Astrocyte of the spinal cord (primary cell): ENCODE measurements at regions not wholly inside any gene's neighbourhood (a gene's known extent, or its start where the extent isn't known, plus 50 kb on each side); places are given as distances from the start of the nearest gene placed in this dataset.

Source experiments
- DNase-seq: peaks from one replicate; pipeline ENCODE4 v3.0.0; 2011; ENCODE audit warnings: low read depth, low spot score
- H3K4me3 ChIP-seq: 2 replicates; pipeline ENCODE4 v1.5.1; 2011; ENCODE audit warnings: low read depth, mild to moderate bottlenecking, low read length, moderate library complexity
- CTCF ChIP-seq: IDR thresholded peaks from 2 replicates; pipeline ENCODE4 v1.5.1; 2012; ENCODE audit warnings: low read depth, mild to moderate bottlenecking, low read length, inconsistent platforms
- in situ Hi-C: cut with HindIII; loops from 2 replicates; pipeline ENCODE4 v1.10.0; 2017; ENCODE audit warnings: low sequenced_read_pairs

GRCh38 chr12:89185889-89186288, 166.4 kb downstream of the DUSP6 start:
- no peak overlapping the region for H3K4me3 ChIP-seq
- TF ChIP-seq CTCF = no peak
- in situ Hi-C loops = no loop called here
- no peak for DNase-seq

DNA sequence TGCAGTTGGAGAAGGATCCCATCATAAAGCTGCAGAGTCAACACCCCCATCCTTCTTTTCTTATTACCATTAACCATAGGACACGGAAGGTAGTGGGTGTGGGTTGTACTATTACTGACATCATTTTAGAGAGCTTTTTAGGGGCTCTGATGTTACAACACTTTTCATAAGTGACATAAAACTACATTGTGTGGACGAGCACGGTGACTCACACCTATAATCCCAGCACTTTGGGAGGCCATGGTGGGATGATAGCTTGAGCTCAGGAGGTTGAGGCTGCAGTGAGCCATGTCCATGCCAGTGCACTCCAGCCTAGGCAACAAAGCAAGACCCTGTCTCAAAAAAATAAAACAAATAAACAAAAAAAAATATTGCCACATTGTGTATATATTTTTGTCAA, 167.1 kb downstream of the DUSP6 start:
- no peak for DNase-seq
- no peak for TF ChIP-seq CTCF
- H3K4me3 ChIP-seq = no peak overlapping the region
- in situ Hi-C loops = no loop called here

DNA sequence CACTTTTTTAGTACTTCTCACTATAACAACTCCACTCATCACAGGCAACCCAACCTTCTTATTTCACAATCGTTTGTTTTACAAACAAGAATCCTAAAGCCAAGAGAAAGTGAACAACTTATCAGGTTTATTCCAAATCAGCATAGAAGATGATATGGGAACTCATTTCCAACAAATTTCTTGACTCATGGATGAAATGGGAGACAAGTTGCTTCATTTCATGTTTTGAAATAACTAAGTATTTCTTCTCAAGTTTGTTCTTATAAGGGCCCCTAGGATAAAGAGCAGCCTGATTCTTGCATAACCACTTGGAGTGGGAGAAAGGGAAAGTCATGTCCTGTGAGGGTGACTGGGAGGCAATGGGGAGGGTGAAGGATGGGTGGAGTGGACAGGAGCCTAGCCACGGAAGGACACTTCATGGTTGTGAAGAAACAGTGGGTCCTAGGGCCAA, 168.3 kb downstream of the DUSP6 start:
- in situ Hi-C loops = no loop called here
- no peak overlapping the region for H3K4me3 ChIP-seq
- TF ChIP-seq CTCF = no peak
- no peak for DNase-seq

DNA sequence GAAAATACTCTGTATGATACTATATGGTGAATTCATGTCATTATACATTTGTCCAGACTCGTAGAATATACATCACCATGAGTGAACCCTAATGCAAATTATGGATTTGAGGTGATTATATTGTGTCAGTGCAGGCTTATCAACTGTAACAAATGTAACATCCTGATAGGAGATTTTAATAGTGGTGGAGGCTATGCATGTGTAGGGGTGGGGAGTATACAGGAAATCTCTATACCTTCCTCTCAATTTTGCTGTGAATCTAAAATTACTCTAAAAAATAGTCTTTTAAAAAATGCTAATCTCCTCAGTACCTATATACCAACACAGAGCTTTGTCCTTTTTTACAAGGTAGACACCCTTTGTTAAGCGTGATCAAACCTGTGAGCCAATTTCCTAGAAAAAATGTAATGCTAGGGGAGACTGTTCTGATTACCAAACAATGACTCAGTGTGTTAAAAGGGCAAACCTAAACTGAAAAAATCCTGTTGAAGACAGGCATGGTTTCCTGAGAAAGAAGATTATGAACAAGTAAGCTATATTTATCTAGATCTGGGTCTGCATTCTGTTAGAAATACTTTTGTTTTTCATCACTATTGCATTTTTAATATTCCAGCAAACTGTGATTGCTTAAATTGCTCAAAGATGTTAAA, 170.9 kb downstream of the DUSP6 start:
- TF ChIP-seq CTCF = no peak
- no peak overlapping the region for H3K4me3 ChIP-seq
- DNase-seq = peak; percentile 71
- in situ Hi-C loops = no loop called here

GRCh38 chr12:89180496-89180895, 171.8 kb downstream of the DUSP6 start:
- TF ChIP-seq CTCF = no peak
- in situ Hi-C loops = no loop called here
- H3K4me3 ChIP-seq = no peak overlapping the region
- no peak for DNase-seq

- in situ Hi-C loops = no loop called here
- H3K4me3 ChIP-seq = no peak overlapping the region
- DNase-seq = peak; percentile 78
These were observed 172.3 kb downstream of the DUSP6 start for GRCh38 chr12:89179983-89180382.

More at GRCh38 chr12:89179983-89180382, 172.3 kb downstream of the DUSP6 start:
- no peak for TF ChIP-seq CTCF
